Suprapubic skin (tissue), 4 donors: ENCODE measurements at regions not wholly inside any gene's neighbourhood (a gene's known extent, or its start where the extent isn't known, plus 50 kb on each side); places are given as distances from the start of the nearest gene placed in this dataset.

Source experiments
- DNase-seq, 2 donors: peaks; one replicate each; pipeline ENCODE4 v3.0.0-alpha.2; 2019; ENCODE audit warnings: low spot score in 2 of 2
- H3K27ac ChIP-seq: fragments of 200-600 bp; sonication (generic); one replicate; pipeline ENCODE4 v1.5.1; 2019
- H3K27me3 ChIP-seq: fragments of 200-600 bp; sonication (generic); one replicate; pipeline ENCODE4 v1.5.1; 2019
- H3K36me3 ChIP-seq: fragments of 200-600 bp; sonication (generic); one replicate; pipeline ENCODE4 v1.5.1; 2019
- H3K4me1 ChIP-seq: fragments of 200-600 bp; sonication (generic); one replicate; pipeline ENCODE4 v1.5.1; 2019
- H3K4me3 ChIP-seq: fragments of 200-600 bp; sonication (generic); one replicate; pipeline ENCODE4 v1.5.1; 2019; ENCODE audit warnings: mild to moderate bottlenecking
- H3K9me3 ChIP-seq: fragments of 200-600 bp; sonication (generic); one replicate; pipeline ENCODE4 v1.5.1; 2019
- EP300 ChIP-seq: sonication (generic); formaldehyde crosslinking; IDR thresholded peaks from one replicate; pipeline ENCODE4 v1.6.1; 2017; ENCODE audit warnings: antibody characterized with exemption
- POLR2A ChIP-seq, 2 donors: fragments of 450-650 bp; IDR thresholded peaks; one replicate each; pipeline ENCODE4 v1.6.1; 2017; ENCODE audit warnings: antibody characterized with exemption in 2 of 2, mild to moderate bottlenecking in 2 of 2, moderate library complexity in 2 of 2
- POLR2AphosphoS5 ChIP-seq, 3 donors: sonication (generic); formaldehyde crosslinking; IDR thresholded peaks; one replicate each; pipeline ENCODE4 v1.6.1; 2017; ENCODE audit warnings: antibody characterized with exemption in 3 of 3
- WGBS: methylation state at CpG from one replicate; pipeline ENCODE4 v1.1.5; 2018; 5-methylcytosine and 5-hydroxymethylcytosine counted together
- TF ChIP-seq, protein P1 (sequence below), 2 donors: fragments of 200-600 bp in 1 of 2; fragments of 450-650 bp in 1 of 2; sonication (generic) in 1 of 2; IDR thresholded peaks; one replicate each; pipeline ENCODE4 v1.5.1; 2016 to 2019; ENCODE audit warnings: antibody characterized with exemption in 2 of 2, mild to moderate bottlenecking in 1 of 2, moderate library complexity in 1 of 2

DNA sequence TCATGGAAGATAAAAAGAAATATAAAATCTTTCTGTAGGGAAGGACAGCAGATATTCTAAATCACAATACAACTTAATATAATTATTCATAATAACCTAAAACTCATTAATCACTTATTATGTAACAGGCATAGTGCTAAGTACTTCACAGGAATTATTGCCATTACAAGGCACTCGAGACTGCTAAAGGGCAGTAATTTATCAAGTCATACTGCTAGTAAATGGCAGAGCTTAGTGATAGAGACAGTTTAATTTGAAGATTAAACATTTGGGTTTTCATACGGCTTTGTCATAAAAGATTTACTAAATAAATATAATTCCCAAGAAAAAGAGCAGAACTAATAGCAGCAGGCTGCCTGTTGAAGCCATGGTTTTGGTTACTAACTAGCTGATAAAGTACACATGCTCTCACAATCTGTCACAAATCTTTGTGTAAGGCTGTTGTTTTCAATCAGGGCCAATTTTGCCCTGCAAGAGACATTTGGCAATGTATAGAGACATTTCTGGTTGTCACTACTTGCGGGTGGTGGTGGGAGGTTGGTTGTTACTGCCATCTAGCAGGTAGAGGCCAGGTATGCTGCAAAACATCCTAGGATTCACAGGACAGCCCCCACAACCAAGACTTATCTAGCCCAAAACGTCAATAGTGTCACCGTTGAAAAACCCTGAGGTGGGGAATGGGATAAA lies 233.3 kb upstream of the CACNA2D1 start:
- H3K9me3 ChIP-seq, result no peaks in the 10 kb centered on the region
- H3K4me3 ChIP-seq, result no peak overlapping the region
- no peak for TF ChIP-seq POLR2A (IDR thresholded peaks at IDR 0.05)
- TF ChIP-seq, protein P1, sequence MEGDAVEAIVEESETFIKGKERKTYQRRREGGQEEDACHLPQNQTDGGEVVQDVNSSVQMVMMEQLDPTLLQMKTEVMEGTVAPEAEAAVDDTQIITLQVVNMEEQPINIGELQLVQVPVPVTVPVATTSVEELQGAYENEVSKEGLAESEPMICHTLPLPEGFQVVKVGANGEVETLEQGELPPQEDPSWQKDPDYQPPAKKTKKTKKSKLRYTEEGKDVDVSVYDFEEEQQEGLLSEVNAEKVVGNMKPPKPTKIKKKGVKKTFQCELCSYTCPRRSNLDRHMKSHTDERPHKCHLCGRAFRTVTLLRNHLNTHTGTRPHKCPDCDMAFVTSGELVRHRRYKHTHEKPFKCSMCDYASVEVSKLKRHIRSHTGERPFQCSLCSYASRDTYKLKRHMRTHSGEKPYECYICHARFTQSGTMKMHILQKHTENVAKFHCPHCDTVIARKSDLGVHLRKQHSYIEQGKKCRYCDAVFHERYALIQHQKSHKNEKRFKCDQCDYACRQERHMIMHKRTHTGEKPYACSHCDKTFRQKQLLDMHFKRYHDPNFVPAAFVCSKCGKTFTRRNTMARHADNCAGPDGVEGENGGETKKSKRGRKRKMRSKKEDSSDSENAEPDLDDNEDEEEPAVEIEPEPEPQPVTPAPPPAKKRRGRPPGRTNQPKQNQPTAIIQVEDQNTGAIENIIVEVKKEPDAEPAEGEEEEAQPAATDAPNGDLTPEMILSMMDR (IDR thresholded peaks at IDR 0.05), result no peak
- TF ChIP-seq POLR2AphosphoS5 (IDR thresholded peaks at IDR 0.05), result no peak
- TF ChIP-seq EP300, result no peak
- H3K27ac ChIP-seq, result no peak overlapping the region
- DNase-seq, result no peak
- no peaks in the 10 kb centered on the region for H3K4me1 ChIP-seq
- no peaks in the 10 kb centered on the region for H3K27me3 ChIP-seq
- WGBS, result 52% methylated on average over 5 of the region's 5 CpGs
- no peaks in the 10 kb centered on the region for H3K36me3 ChIP-seq

DNA sequence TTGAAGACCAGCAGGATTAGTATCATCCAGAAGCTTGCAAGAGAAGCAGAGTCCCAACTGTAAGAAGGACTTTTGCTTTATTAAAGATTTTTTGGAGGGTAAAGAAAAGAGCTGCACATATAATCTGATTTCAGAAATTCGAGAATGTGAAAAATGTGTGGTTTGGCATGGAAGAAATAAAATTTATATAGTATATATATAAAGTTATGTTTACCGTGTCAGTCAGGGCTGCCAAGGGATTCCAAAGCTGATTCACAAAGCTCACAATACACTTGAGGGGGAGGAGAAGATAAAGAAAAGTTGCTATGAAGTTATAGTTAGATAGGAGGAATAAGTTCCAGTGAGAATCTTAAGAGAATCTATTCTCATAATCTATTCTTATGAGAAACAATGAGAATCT lies 231.8 kb upstream of the CACNA2D1 start:
- Histone ChIP-seq H3K36me3 (no peaks in the 10 kb centered on the region), H3K27ac (no peak overlapping the region), H3K4me3 (no peak overlapping the region), H3K9me3 (no peaks in the 10 kb centered on the region), H3K4me1 (no peaks in the 10 kb centered on the region), H3K27me3 (no peaks in the 10 kb centered on the region)
- DNase-seq, result no peak
- WGBS, result 71% methylated on average over 2 of the region's 2 CpGs
- TF ChIP-seq POLR2AphosphoS5 (IDR thresholded peaks at IDR 0.05) (no peak), POLR2A (IDR thresholded peaks at IDR 0.05) (no peak), EP300 (no peak)
- TF ChIP-seq, protein P1 (IDR thresholded peaks at IDR 0.05), result no peak

DNA sequence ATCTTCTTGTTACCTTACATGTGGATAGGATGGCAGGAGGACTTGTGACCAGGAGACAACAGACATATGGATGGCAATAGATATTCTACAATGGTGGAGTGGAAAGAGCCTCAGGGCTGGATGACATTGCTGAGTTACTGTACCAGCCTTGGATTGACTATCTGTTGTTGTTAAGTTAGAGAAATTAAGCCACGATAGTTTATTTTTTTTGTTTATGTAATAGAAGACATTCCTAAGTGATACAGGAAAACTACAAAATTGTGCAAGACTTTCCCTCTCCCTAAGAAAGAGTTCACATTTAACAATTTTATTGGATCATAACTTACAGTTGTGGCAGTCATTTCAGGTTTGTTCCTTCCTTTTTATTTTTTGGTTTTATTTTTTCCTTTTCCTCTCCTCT lies 230.7 kb upstream of the CACNA2D1 start:
- H3K4me3 ChIP-seq, result no peak overlapping the region
- WGBS, result 52% methylated on average over 1 of the region's 1 CpG
- no peaks in the 10 kb centered on the region for H3K27me3 ChIP-seq
- no peak for DNase-seq
- H3K4me1 ChIP-seq, result no peaks in the 10 kb centered on the region
- no peak for TF ChIP-seq EP300
- TF ChIP-seq POLR2A (IDR thresholded peaks at IDR 0.05), result no peak
- no peak for TF ChIP-seq POLR2AphosphoS5 (IDR thresholded peaks at IDR 0.05)
- TF ChIP-seq, protein P1 (IDR thresholded peaks at IDR 0.05), result no peak
- no peaks in the 10 kb centered on the region for H3K36me3 ChIP-seq
- H3K9me3 ChIP-seq, result no peaks in the 10 kb centered on the region
- H3K27ac ChIP-seq, result no peak overlapping the region

DNA sequence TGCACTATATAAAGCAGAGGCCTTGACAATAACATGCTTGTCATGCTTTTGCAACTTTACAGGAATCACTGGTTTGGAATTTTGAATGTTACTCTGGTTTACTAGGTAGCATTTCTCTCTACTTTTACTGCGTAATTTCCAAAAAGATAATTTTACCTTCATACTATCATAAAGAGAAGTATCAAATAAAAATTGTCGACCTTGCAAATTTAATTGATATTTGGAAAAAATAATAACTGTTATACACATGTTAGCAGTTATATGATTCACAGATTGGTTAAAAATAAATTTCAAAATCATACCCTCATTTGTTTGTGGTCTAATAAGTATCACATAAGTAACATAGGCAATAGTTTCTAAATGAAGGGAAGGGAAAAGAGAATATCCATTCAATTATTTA lies 228.5 kb upstream of the CACNA2D1 start:
- Histone ChIP-seq H3K9me3 (no peaks in the 10 kb centered on the region), H3K36me3 (no peaks in the 10 kb centered on the region), H3K4me1 (no peaks in the 10 kb centered on the region), H3K27me3 (no peaks in the 10 kb centered on the region), H3K27ac (no peak overlapping the region), H3K4me3 (no peak overlapping the region)
- DNase-seq, result no peak
- TF ChIP-seq POLR2AphosphoS5 (IDR thresholded peaks at IDR 0.05) (no peak), POLR2A (IDR thresholded peaks at IDR 0.05) (no peak), EP300 (no peak)
- TF ChIP-seq, protein P1 (IDR thresholded peaks at IDR 0.05), result no peak
- 93% methylated on average over 2 of the region's 2 CpGs for WGBS

DNA sequence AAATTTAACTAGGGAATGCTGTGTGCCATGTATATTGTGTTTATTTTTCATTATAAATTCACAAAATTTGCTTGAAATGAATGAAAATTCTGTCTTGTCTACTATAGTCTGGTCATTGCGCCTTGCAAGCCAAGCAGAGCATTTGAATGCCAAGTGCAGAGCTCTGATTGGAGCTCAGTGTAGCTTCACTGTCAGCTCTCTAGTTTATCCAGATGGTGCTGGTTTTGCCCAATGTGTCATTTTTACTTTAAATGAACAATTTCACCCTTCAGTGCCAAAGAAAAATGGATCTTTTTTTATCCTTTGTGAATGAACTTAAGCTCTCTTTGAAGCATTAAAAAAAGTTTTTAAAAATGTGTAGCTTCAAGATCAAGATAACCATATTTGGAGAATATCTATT lies 225.6 kb upstream of the CACNA2D1 start:
- DNase-seq, result no peak
- Histone ChIP-seq H3K27me3 (no peaks in the 10 kb centered on the region), H3K4me3 (no peak overlapping the region), H3K4me1 (no peaks in the 10 kb centered on the region), H3K27ac (no peak overlapping the region), H3K9me3 (no peaks in the 10 kb centered on the region), H3K36me3 (no peaks in the 10 kb centered on the region)
- WGBS, result 87% methylated on average over 1 of the region's 1 CpG
- TF ChIP-seq, protein P1 (IDR thresholded peaks at IDR 0.05), result no peak
- no peak for TF ChIP-seq EP300
- no peak for TF ChIP-seq POLR2A (IDR thresholded peaks at IDR 0.05)
- TF ChIP-seq POLR2AphosphoS5 (IDR thresholded peaks at IDR 0.05), result no peak
